GM21515 (cell line): ENCODE measurements at regions not wholly inside any gene's neighbourhood (a gene's known extent, or its start where the extent isn't known, plus 50 kb on each side); places are given as distances from the start of the nearest gene placed in this dataset.

Experiments used
- ATAC-seq: cut with Tn5 transposase; IDR thresholded peaks from one replicate; pipeline ENCODE4 v1.9.1; 2021; ENCODE audit not compliant: unreplicated experiment

- ATAC-seq, result no peak
Observed at GRCh38 chr9:99678566-99678965, 143.1 kb upstream of the NR4A3 start.

GRCh38 chr9:99680191-99680590, 141.5 kb upstream of the NR4A3 start:
- no peak for ATAC-seq

GRCh38 chr9:99681113-99681512, 140.6 kb upstream of the NR4A3 start:
- ATAC-seq, result no peak

GRCh38 chr9:99682378-99682777, 139.3 kb upstream of the NR4A3 start:
- ATAC-seq, result no peak

- ATAC-seq, result no peak
Observed at GRCh38 chr9:99682870-99683269, 138.8 kb upstream of the NR4A3 start.

GRCh38 chr9:99690573-99690972, 131.1 kb upstream of the NR4A3 start:
- ATAC-seq, result no peak

- no peak for ATAC-seq
Observed at GRCh38 chr9:99693888-99694287, 127.8 kb upstream of the NR4A3 start.

- ATAC-seq, result no peak
Observed at GRCh38 chr9:99694393-99694792, 127.3 kb upstream of the NR4A3 start.

- ATAC-seq, result no peak
Observed at GRCh38 chr9:99699396-99699795, 122.3 kb upstream of the NR4A3 start.

GRCh38 chr9:99712214-99712613, 109.5 kb upstream of the NR4A3 start:
- no peak for ATAC-seq

- ATAC-seq, result no peak
Observed at GRCh38 chr9:99713838-99714306, 107.8 kb upstream of the NR4A3 start.

GRCh38 chr9:99718631-99719030, 103.1 kb upstream of the NR4A3 start:
- no peak for ATAC-seq

GRCh38 chr9:99720455-99721050, 101.1 kb upstream of the NR4A3 start:
- peak; percentile 93 for ATAC-seq

- ATAC-seq, result no peak
Observed at GRCh38 chr9:99721898-99722297, 99.8 kb upstream of the NR4A3 start.

GRCh38 chr9:99722877-99723276, 98.8 kb upstream of the NR4A3 start:
- no peak for ATAC-seq

GRCh38 chr9:99724640-99725039, 97.0 kb upstream of the NR4A3 start:
- ATAC-seq, result no peak

- no peak for ATAC-seq
Observed at GRCh38 chr9:99725852-99726251, 95.8 kb upstream of the NR4A3 start.

GRCh38 chr9:99726758-99727157, 94.9 kb upstream of the NR4A3 start:
- no peak for ATAC-seq

GRCh38 chr9:99730062-99730461, 91.6 kb upstream of the NR4A3 start:
- ATAC-seq, result no peak

- no peak for ATAC-seq
Observed at GRCh38 chr9:99731950-99732349, 89.7 kb upstream of the NR4A3 start.

- no peak for ATAC-seq
Observed at GRCh38 chr9:99732715-99733114, 89.0 kb upstream of the NR4A3 start.

GRCh38 chr9:99735041-99735440, 86.6 kb upstream of the NR4A3 start:
- ATAC-seq, result no peak

- no peak for ATAC-seq
Observed at GRCh38 chr9:99736291-99736690, 85.4 kb upstream of the NR4A3 start.
